SK-N-SH (cell line): ENCODE measurements at regions not wholly inside any gene's neighbourhood (a gene's known extent, or its start where the extent isn't known, plus 50 kb on each side); places are given as distances from the start of the nearest gene placed in this dataset.

ENCODE experiments used
- CTCF ChIA-PET: fragments of 300-600, 350-600 bp; formaldehyde crosslinking; extraction: SDS; loops from one replicate; lab custom pipeline; 2021; lab: Yijun Ruan, JAX
- POLR2A ChIA-PET: fragments of 350-600 bp; sonication (Branson Sonifier 250); formaldehyde crosslinking; extraction: SDS; loops from one replicate; lab custom pipeline; 2020; ENCODE audit warnings: antibody characterized with exemption, inconsistent platforms; lab: Yijun Ruan, JAX
- DNase-seq: peaks from one replicate; pipeline ENCODE4 v3.0.0; 2012
- H2AFZ ChIP-seq: fragments of 200-600 bp; sonication (generic); 2 replicates; pipeline ENCODE4 v1.8.1; 2016; ENCODE audit warnings: antibody characterized with exemption, mild to moderate bottlenecking, low read depth
- H3F3A ChIP-seq: fragments of 200-600 bp; sonication (generic); replicated peaks from 2 replicates; pipeline ENCODE3; 2016; ENCODE audit warnings: antibody characterized with exemption, mild to moderate bottlenecking; ENCODE audit not compliant: insufficient read depth
- H3K27ac ChIP-seq, 2 experiments: fragments of 200-500 bp in 1 of 2; fragments of 200-600 bp in 1 of 2; sonication (Bioruptor generic) in 1 of 2; sonication (generic), shearing (Covaris generic) in 1 of 2; 2 replicates each; pipeline versions ENCODE4 v1.5.1 to v1.6.1; 2014 to 2016; ENCODE audit warnings: low read depth in 2 of 2, inconsistent platforms in 1 of 2, low read length in 1 of 2, mild to moderate bottlenecking in 1 of 2, mixed read lengths in 1 of 2
- H3K27me3 ChIP-seq: fragments of 200-600 bp; sonication (generic), shearing (Covaris generic); 2 replicates; pipeline ENCODE4 v1.6.1; 2016; ENCODE audit warnings: mixed run types; ENCODE audit not compliant: insufficient read depth
- H3K36me3 ChIP-seq, 2 experiments: fragments of 200-500 bp in 1 of 2; fragments of 200-600 bp in 1 of 2; sonication (Bioruptor generic) in 1 of 2; sonication (generic) in 1 of 2; replicated peaks in 1 of 2; 2 replicates each; pipeline versions ENCODE3 to v1.5.1; 2014 to 2016; ENCODE audit warnings: low read length in 1 of 2, mild to moderate bottlenecking in 1 of 2; ENCODE audit not compliant: insufficient read depth in 2 of 2, control insufficient read depth in 1 of 2
- H3K4me1 ChIP-seq, 2 experiments: fragments of 200-500 bp in 1 of 2; fragments of 200-600 bp in 1 of 2; sonication (Bioruptor generic) in 1 of 2; sonication (generic), shearing (Covaris generic) in 1 of 2; 2 replicates each; pipeline versions ENCODE4 v1.5.1 to v1.6.1; 2014 to 2016; ENCODE audit warnings: low read depth in 1 of 2, low read length in 1 of 2, mixed run types in 1 of 2; ENCODE audit not compliant: insufficient read depth in 2 of 2, control insufficient read depth in 1 of 2
- H3K4me2 ChIP-seq: fragments of 200-600 bp; sonication (generic), shearing (Covaris generic); 2 replicates; pipeline ENCODE4 v1.6.1; 2017; ENCODE audit warnings: mixed run types
- H3K4me3 ChIP-seq, 2 experiments: fragments of 200-500 bp in 1 of 2; fragments of 200-600 bp in 1 of 2; sonication (Bioruptor generic) in 1 of 2; sonication (generic), shearing (Covaris generic) in 1 of 2; 2 replicates each; pipeline versions ENCODE4 v1.5.1 to v1.8.1; 2014 to 2016; ENCODE audit warnings: low read depth in 2 of 2, inconsistent platforms in 1 of 2, low read length in 1 of 2, mild to moderate bottlenecking in 1 of 2, mixed read lengths in 1 of 2, moderate library complexity in 1 of 2
- H3K79me2 ChIP-seq: fragments of 200-600 bp; sonication (generic); 2 replicates; pipeline ENCODE4 v1.8.1; 2017; ENCODE audit warnings: mild to moderate bottlenecking; ENCODE audit not compliant: insufficient read depth
- H3K9ac ChIP-seq: fragments of 200-600 bp; sonication (generic); 2 replicates; pipeline ENCODE4 v1.6.1; 2017; ENCODE audit warnings: mixed run types
- H3K9me2 ChIP-seq: fragments of 200-600 bp; sonication (generic); 2 replicates; pipeline ENCODE4 v1.6.1; 2017; ENCODE audit warnings: mixed run types
- H3K9me3 ChIP-seq: fragments of 200-600 bp; sonication (generic); 2 replicates; pipeline ENCODE4 v1.6.1; 2017; ENCODE audit warnings: mixed run types, mild to moderate bottlenecking, moderate library complexity
- H4K20me1 ChIP-seq: fragments of 200-600 bp; sonication (generic); 2 replicates; pipeline ENCODE4 v1.6.1; 2017; ENCODE audit warnings: mild to moderate bottlenecking, mixed run types; ENCODE audit not compliant: insufficient read depth
- JUND ChIP-seq: IDR thresholded peaks from 2 replicates; pipeline ENCODE4 v1.4.0; 2012
- REST ChIP-seq: IDR thresholded peaks from 2 replicates; pipeline ENCODE4 v1.6.1; 2012; ENCODE audit warnings: mild to moderate bottlenecking, low read depth, low read length, moderate library complexity
- RFX5 ChIP-seq: IDR thresholded peaks from 2 replicates; pipeline ENCODE4 v1.6.1; 2012; ENCODE audit warnings: mild to moderate bottlenecking, improper control_type of control experiment, low read length
- RXRA ChIP-seq: IDR thresholded peaks from 2 replicates; pipeline ENCODE4 v1.4.0; 2012; ENCODE audit warnings: low read depth, mild to moderate bottlenecking, borderline replicate concordance
- SMC3 ChIP-seq: IDR thresholded peaks from 2 replicates; pipeline ENCODE4 v1.6.1; 2012; ENCODE audit warnings: low read depth, low read length, improper control_type of control experiment
- TAF1 ChIP-seq: IDR thresholded peaks from 2 replicates; pipeline ENCODE4 v1.6.1; 2012; ENCODE audit warnings: low read depth, mild to moderate bottlenecking, low read length, moderate library complexity, borderline replicate concordance
- TCF12 ChIP-seq: IDR thresholded peaks from 2 replicates; pipeline ENCODE4 v1.4.0; 2012
- USF1 ChIP-seq: IDR thresholded peaks from 2 replicates; pipeline ENCODE4 v1.4.0; 2012; ENCODE audit warnings: low read depth, borderline replicate concordance
- USF2 ChIP-seq: fragments of 150-350 bp; IDR thresholded peaks from 2 replicates; pipeline ENCODE4 v1.6.1; 2017; ENCODE audit warnings: antibody characterized with exemption, low read length, low read depth, borderline replicate concordance
- WGBS: methylation state at CpG from one replicate; pipeline ENCODE4 v1.1.6; 2017; ENCODE audit warnings: low lambda C conversion rate; 5-methylcytosine and 5-hydroxymethylcytosine counted together

- no peaks in the 10 kb centered on the region for H3K27me3 ChIP-seq
Measured at GRCh38 chr14:62077676-62078261, 315.5 kb downstream of the SNAPC1 start.

More at GRCh38 chr14:62077676-62078261, 315.5 kb downstream of the SNAPC1 start:
- no peaks in the 10 kb centered on the region for H3K36me3 ChIP-seq
- H3K79me2 ChIP-seq = no peaks in the 10 kb centered on the region
- H3K4me2 ChIP-seq = no peak overlapping the region
- no peaks in the 10 kb centered on the region for H3F3A ChIP-seq
- H3K27ac ChIP-seq = no peak overlapping the region
- H3K4me3 ChIP-seq = no peak overlapping the region
- ChIA-PET CTCF (interaction anchor here (1.3 kb wide), 1 partner anchor 12 kb away, joined by 3 read pairs; no protein-coding TSS in a partner anchor), POLR2A (no interaction called here)
- H2AFZ ChIP-seq = no peak overlapping the region
- H3K9ac ChIP-seq = no peak overlapping the region
- H3K4me1 ChIP-seq = no peaks in the 10 kb centered on the region
- WGBS = 63% methylated on average over 4 of the region's 4 CpGs
- no peaks in the 10 kb centered on the region for H4K20me1 ChIP-seq
- H3K9me3 ChIP-seq = no peaks in the 10 kb centered on the region
- H3K9me2 ChIP-seq = no peaks in the 10 kb centered on the region
- TF ChIP-seq RFX5 (no peak), USF1 (no peak), REST (no peak), TAF1 (no peak), JUND (no peak), USF2 (no peak), RXRA (no peak), SMC3 (no peak), TCF12 (no peak)
- no peak for DNase-seq
